HG03520 (cell line): ENCODE measurements at regions not wholly inside any gene's neighbourhood (a gene's known extent, or its start where the extent isn't known, plus 50 kb on each side); places are given as distances from the start of the nearest gene placed in this dataset.
"Not testable (repeated sequence)": the region's sequence is repeated elsewhere in the genome, so short reads cannot be mapped to it uniquely, and the experiment has no call there.

Experiments used
- ATAC-seq: cut with Tn5 transposase; IDR thresholded peaks from one replicate; pipeline ENCODE4 v1.9.1; 2021; ENCODE audit warnings: mild to moderate bottlenecking, moderate library complexity; ENCODE audit not compliant: unreplicated experiment

DNA sequence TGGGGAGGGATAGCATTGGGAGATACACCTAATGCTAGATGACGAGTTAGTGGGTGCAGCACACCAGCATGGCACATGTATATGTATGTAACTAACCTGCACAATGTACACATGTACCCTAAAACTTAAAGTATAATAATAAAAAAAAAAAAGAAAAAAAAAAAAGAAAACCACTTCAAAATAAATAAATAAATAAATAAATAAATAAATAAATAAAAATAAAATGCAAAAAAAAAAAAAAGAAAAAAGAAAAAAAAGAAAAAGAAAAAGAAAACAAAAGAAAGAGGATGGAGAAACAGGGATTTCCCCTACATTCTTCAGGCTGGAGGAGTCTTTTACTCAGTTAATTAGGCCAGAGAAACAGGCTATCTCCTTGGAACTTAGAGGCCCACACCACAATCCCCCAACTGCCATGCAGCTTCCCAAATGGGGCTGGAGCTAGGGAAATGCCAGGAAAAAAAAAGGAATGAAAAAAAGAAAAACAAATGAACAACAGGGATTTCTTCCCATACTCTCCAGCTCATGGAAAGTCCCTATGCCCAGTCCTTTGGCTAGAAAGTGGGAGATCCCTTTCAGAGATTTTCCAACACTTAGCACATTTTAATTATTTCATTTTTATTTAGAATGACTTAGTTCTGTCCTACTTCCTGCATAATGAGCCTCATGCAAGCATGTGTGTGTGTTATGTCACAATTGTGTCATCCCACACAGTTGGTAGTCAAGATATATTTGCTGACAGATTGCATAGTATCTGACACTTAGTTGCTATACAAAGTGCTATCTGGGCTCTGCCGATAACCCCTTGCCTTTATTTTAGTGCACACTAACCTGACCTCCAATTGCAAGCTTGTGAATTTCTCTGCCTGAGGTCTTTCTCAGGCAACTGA is 486.4 kb downstream of the PLPP3 start:
- ATAC-seq, result no peak

DNA sequence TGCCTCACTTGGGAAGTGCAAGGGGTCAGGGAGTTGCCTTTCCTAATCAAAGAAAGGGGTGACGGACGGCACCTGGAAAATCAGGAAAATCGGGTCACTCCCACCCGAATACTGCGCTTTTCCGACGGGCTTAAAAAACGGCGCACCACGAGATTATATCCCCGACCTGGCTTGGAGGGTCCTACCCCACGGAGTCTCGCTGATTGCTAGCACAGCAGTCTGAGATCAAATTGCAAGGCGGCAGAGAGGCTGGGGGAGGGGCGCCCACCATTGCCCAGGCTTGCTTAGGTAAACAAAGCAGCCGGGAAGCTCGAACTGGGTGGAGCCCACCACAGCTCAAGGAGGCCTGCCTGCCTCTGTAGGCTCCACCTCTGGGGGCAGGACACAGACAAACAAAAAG is 489.5 kb downstream of the PLPP3 start:
- not testable (repeated sequence) for ATAC-seq

DNA sequence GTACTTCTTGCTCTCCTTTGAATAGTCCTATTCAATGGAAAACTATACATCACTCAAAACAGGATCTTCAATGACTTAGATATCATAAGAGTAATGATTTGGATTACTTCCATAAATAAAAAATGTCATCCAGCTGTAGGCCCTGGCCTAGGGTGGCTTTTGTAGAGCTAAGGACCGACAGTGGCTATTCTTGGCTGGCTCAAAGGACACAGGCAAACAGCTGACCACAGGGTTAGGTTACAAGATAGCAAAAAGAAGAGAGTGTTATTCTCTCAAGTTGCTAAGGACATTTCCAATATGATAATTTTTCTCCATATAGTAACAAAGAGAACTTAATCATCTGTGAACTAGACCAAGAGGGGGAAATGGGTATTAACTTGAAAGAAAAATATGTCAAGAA is 495.1 kb downstream of the PLPP3 start:
- no peak for ATAC-seq

DNA sequence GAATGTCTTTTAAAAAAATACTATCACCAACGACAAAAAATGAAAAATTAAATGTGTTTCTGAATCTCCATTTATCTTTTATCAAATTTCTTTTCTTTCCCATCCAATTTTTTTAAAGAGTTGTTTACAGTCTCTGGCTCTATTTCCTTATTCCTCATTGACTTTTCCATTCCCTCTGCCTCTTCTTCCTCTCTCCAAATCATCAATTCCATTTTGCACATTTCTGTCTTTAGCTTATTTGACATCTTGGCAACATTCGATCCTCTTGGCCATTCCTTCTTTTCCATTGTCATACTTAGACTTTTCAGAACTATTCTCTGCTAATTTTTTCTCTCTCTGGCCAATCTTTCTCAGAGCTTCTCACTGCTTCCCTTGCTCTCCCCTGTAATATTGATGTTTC is 497.6 kb downstream of the PLPP3 start:
- ATAC-seq, result no peak

DNA sequence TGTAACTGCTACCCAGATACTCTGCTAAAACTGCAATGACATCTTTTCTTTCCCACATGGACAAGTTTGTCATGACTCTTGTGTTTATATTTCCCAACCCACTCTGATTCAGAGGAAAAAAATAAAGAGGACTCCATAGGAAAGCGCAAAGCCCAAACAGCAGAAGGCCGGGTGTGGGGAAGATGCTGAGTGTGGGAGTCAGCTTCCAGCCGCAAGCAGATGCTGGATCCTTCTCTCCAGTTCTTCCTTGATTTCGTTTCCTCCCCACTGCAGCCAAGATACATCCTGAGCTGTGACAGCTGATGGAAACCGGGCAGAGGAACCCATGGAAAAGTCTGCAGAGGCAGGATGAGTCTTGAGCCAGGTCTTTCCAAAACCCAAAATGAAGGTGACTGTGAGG is 498.2 kb downstream of the PLPP3 start:
- ATAC-seq, result no peak

DNA sequence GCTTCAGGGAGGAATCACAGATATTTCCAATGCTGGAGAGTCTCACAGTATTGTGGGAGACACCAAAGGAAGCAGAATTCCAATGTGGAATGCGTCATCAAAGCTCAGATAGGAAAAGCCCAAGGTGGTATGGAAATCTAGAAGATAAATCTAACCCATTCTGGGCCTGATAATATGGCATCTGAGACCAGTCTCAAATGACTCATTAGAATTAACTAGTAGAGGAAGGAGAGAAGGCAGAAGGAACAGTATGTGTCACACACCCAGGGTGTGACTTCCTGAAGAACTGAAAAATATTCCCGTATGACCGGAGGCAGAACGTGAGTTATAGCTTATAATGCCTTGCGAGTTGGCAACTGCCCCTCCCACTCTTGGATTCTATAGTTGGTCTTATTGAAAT is 499.2 kb downstream of the PLPP3 start:
- ATAC-seq, result no peak

DNA sequence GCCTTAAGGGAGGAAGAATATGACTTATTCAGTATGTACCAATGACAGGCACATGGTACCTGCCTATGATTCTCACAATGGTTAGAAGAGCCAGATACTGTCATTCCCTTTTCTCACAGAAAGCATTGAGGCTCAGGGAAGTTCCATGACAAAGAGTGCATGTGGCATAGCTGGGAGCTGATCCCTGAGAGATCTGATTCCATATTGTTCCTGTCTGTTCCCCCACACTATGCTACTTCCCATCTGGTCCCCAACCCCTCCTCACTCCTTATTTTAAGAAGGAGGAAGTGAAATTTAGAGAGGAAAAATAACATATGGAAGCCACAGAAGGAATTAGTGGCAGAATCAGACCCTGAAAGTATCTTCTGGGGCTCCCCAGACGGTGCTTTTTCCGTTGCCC is 500.0 kb downstream of the PLPP3 start:
- no peak for ATAC-seq

DNA sequence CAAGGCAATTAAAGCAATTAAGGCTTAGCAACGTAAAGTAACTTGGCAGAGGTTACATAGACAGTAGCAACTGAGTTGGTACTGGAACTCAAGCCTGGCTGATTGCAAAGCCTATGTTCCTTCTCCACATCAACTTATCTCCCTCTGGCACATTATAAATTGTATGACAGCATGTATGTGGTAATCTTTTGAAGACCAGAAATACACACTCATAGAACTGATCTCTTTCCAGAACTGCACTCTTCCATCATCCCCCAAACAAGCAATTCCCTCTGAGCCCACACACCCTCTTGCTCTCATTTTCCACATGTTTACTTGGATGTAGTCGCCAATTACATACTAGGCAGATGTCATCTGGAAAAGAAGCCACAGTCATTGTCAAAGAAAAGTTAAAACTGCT is 502.2 kb downstream of the PLPP3 start:
- ATAC-seq, result no peak

DNA sequence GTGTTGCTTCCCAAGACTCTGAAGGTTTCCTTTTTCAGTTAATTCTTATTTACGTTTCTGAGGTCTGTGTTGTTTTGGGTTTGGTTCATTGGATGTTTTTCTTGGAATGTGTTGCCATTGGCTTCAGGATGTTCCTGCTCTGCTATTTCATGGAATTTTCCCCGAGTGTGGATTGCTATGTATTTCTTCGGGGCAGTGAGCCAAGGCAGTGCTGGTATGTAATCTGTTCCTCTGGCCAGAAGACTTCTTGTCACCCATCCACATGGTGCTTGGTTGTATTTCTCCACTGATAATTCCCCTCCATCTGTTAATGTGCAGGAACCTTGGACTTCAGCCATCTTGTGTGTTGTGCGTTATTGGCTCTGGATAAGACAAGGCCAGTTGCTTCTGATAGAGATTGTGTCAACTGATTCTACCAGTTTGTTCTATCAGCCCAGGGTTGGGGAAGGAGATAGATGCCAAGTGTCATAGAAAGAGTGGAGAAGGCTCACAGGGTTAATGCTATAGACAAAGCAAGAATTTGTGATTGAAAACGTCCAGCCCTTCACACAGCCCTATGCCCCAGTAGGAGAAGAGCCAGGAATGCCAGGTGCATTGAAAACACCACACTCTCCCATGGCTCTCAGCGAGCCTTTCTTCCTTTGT is 505.2 kb downstream of the PLPP3 start:
- no peak for ATAC-seq

DNA sequence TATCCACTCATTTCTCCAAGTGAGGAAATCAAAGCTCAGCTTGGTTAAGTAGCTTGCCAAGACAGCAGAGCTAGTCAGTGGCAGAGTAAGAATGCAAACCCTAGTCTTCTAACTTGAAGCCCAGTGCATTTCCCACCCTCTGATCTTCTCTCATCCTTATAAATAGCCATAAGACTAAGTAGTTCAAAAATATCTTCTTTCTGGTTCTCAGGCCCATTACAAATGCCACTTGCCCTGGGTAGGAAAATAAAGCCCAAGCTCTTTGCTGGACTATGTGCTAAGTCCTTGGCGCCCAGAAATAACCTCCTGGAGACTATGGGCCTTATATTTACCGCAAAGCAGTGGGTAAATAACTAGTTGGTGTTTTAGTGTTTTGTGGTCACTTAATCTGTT is 505.8 kb downstream of the PLPP3 start:
- no peak for ATAC-seq

DNA sequence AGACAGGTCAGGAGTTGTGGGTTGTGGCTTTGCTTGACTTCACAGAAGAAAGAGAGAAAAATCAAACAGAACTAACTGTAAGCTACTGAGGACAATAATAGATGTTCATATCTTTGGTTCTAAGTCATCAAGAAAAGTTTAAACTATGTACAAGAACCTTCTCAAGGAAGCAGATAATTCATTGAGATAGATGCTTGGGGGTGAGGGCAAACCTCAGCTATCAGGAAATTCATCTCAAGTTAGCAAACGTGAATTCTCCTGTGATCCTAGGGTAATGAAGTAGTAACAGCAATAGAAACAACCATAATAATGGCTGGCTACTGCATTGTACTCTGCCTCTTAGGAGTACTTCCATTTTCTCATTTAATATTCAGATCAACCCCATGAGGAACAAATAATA is 506.2 kb downstream of the PLPP3 start:
- ATAC-seq, result no peak

DNA sequence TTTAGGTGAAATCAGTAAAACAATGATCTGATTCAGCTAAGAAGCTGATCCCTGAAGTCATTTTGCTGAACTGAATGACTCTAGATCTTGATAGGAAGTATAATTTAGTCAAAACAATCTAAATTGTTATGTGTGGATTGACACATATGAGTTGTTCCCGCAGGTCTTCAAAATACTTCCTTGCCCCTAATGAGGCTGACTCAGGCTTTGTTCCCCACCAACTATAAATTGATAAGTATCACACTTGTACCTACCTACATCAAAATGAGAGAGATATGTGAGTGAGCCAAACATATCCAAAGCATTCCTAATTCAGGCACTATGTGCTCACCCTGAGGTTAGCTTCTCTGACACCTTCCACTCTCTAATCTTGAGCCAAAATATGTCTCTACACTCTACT is 507.1 kb downstream of the PLPP3 start:
- ATAC-seq, result no peak

DNA sequence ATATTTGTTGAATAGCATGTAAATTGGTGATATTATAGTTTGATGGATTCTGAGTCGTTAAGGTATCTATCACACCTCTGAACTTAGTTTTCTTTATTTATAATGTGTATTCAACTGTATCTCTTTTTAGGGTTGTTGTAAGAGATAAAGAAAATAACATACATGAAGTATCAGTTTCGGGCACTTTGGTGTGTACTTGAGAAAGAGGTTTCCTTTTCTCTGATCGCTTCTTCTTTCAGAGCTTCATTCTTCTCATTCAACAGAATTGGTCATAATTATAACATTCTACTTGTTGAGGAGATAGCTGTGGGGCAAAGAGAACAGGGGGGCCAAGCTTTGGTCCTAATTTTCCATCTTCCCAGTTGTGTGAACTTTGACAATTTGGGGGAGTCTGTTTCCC is 508.0 kb downstream of the PLPP3 start:
- ATAC-seq, result no peak

DNA sequence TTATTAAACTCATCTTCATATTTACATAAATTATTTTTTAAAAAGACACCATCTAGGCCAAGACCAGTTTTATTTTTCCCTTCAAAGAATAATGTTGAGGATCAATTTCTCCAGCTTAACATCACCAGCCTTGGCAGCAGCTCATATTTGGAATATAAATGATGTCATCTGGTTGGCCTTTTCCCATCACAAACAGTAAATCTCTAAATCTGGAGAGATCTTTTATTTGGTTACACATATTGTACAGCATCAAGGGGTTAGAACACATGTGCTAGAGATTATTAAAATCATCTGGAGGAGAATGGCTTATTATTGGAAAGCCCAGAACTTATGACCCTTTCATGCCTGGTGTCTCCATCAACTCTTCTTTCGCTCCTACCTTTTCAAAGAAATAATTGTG is 508.8 kb downstream of the PLPP3 start:
- ATAC-seq, result no peak

DNA sequence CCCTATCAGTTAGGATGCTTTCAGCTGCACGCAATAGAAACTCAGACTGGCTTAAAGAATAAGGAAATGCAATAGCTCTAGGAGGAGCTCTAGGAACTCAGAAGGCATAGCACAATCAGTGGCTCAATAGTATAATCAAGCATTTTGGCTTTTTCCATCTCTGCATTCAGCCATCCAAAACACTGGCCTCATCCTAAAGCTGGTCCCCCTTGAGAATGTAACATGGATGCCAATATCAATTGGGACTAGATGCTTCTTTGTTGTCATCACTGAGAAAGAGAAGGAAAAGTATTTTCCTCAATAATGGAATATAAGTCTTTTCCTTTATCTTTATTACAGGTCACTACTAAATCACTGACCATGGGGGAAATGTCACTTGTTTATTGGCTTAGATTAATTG is 509.5 kb downstream of the PLPP3 start:
- no peak for ATAC-seq

DNA sequence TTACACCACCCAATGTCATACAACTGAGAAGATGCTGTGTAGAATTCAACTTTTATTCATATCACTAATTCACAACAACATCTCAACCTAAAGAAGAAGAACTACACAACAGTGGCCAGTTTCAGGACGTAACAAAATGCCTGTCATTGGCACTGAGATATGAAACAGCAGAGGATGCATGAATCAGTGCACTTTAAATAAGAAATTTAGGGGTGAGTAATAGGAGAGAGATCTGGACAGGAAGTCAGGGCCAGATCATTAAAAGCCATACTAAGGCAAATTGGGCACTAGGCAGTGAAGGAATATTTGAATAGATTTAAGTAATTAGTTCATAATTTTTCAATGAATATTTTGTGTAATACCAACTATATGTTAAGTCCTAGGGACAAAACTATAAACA is 510.5 kb downstream of the PLPP3 start:
- ATAC-seq, result no peak

DNA sequence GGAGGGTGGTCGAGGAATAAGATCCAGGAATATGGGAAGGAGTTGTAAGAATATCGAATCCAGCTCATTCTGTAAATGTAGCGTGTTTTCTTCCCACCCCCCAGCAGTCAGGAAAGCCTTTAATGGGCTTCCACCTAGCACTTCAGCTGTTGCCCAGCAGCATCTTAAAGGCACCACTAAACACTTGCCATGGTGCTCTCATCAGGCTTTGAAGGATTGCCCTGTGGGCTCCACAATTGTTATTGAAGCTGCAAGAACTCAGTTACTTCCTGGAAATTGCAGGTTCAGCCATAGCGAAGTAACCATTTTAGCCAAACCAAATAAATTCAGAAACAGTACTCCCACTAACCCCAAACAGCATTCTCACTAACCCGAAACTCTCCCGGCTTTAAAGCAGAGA is 511.2 kb downstream of the PLPP3 start:
- no peak for ATAC-seq

DNA sequence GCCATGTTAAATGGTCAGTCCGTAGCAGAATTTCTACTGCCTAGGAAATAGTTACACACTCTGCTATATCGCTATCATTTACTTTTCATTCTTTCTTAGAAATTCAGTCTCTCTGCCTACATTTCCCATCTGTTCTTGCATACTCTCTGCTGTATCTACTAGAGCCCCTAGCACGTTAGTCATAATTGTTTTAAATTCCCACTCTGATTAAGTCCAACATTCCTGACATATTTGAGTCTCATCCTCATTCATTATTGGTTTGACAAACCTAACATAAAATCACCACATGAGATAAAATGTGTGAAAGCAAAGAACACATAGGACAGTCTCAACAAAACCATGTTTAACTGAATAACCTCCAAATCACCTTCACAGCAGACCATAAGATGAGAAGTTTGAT is 513.6 kb downstream of the PLPP3 start:
- ATAC-seq, result no peak

DNA sequence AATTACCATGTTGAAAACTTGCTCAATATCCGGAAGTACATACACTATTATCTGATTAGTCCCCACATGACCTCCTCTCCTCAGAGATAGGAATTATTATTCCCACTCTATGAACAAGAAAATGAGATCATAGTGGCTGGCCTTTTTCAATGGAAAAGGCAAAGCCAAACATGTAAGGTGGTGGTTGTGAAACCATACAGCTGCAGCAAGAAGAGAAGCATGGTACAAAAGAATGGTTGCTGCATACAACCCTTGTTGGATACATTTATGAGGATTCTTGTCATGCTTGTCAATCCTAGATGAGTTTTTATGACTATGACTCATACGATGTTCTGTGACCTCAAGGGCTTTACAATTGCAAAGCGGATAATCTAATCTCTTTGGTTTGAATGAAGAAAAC is 514.7 kb downstream of the PLPP3 start:
- ATAC-seq, result no peak

DNA sequence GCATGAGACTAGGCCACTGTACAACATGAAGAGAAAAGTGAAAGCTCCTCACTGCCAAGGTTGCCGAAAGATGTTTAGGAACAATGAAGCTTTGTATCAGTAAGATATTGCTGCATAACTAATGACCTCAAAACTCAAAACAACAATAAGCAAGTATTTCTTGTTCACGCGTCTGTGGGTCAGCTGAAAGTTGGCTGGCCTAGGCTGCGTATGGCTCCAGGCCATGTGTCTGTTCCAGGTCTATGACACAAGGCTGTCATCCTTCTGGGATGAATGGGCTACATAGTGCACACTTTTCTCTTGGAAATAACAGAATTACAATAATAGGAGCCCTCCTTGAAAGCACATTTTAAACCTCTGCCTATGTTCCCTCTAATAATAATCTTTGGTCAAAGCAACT is 515.9 kb downstream of the PLPP3 start:
- ATAC-seq, result no peak

DNA sequence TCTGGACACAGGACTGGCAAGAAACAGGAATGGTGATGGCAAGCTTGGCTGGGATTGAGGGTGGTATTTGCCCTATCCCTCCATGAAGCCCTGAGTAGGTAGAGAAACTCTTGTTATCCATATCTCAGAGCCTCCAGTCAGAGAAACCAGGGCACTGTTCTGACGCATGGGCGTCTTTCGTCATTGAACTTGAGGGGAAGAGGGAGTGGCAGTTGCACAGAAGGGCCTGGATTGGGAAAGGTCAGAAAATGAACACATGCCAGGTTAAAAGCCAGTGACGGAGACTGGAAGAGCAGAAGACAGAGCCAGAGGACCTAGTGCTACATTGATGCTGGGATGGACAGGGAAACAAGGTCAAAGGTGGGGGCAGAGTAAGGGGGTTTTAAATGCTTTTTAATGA is 516.7 kb downstream of the PLPP3 start:
- ATAC-seq, result no peak

DNA sequence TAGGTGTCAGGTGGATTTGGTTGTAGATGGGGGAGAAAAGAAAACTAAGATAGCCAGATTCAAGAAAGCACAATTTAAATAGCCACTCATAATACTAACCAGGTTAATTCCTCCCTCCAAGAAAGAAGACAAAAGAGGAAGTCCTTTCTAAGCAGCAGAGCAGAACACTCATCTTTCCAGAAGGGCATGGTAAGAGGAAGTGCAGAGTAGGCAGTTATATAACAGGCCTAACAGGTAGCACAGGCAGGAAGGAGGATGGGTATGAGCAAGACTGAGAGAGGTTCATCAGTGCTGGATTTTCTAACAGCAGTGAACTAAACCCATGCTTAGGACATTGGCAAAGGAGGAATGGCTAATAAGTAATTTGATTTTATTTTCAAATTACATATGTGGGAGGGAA is 517.5 kb downstream of the PLPP3 start:
- ATAC-seq, result no peak

DNA sequence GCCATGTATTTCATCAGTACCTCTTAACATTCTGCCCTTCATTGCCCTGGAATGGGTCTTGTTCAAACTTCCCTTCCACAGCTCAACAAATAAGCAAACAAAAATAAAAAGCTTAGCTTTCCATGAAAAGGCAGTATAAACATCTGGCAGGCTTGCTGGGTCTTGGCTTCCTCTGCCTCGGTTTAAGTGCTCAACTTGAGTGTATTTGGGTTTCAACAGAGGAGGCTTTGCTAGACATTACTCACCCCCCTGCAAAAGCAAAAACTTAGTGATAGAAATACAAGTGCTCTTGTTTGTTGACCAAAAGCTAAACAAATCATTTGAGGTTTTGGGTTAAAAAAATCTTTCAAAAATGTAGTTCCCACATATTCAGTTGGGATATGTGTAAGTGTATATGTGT is 518.5 kb downstream of the PLPP3 start:
- ATAC-seq, result no peak
